ENCODE measurements at regions not wholly inside any gene's neighbourhood (a gene's known extent, or its start where the extent isn't known, plus 50 kb on each side); places are given as distances from the start of the nearest gene placed in this dataset.

DNA sequence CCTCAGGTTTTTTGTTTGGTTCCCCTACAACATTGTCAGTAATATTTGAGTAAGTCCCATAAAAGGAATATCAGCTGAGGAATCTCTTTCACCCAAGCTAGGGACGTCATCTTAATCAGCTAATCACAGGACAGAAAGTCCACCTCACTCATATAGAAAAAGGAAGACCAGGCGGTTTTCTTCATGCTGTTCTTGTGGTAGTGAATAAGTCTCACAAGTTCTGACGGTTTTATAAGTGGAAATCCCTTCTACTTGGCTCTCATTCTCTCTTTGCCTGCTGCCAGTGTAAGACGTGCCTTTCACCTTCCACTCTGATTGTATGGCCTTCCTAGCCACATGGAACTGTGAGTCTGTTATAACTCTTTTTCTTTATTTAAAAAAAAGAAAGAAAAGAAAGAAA, 308.1 kb upstream of the PFKP start:
- TF ChIP-seq FOXK2 (IDR thresholded peaks at IDR 0.05) (no peak), TARDBP (IDR thresholded peaks at IDR 0.05) (no peak), LEF1 (IDR thresholded peaks at IDR 0.05; ENCODE audit: borderline replicate concordance) (no peak), SUZ12 (IDR thresholded peaks at IDR 0.05) (no peak), FOXM1 (IDR thresholded peaks at IDR 0.05; ENCODE audit: borderline replicate concordance) (no peak), L3MBTL2 (conservative IDR thresholded peaks at IDR 0.05) (no peak), HDGF (IDR thresholded peaks at IDR 0.05; ENCODE audit: borderline replicate concordance) (no peak), SP1 (IDR thresholded peaks at IDR 0.05) (no peak)
- TF ChIP-seq, protein P1, sequence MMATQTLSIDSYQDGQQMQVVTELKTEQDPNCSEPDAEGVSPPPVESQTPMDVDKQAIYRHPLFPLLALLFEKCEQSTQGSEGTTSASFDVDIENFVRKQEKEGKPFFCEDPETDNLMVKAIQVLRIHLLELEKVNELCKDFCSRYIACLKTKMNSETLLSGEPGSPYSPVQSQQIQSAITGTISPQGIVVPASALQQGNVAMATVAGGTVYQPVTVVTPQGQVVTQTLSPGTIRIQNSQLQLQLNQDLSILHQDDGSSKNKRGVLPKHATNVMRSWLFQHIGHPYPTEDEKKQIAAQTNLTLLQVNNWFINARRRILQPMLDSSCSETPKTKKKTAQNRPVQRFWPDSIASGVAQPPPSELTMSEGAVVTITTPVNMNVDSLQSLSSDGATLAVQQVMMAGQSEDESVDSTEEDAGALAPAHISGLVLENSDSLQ (IDR thresholded peaks at IDR 0.05) = no peak
